ENCODE measurements at regions not wholly inside any gene's neighbourhood (a gene's known extent, or its start where the extent isn't known, plus 50 kb on each side); places are given as distances from the start of the nearest gene placed in this dataset.

- TF ChIP-seq TAF1 (IDR thresholded peaks at IDR 0.05; ENCODE audit: low read depth), result no peak
- TF ChIP-seq REST (IDR thresholded peaks at IDR 0.05; ENCODE audit: low read depth), result no peak
- no peak for TF ChIP-seq FOXM1 (IDR thresholded peaks at IDR 0.05; ENCODE audit: borderline replicate concordance, low read depth)
- TF ChIP-seq EP300 (IDR thresholded peaks at IDR 0.05; ENCODE audit: borderline replicate concordance), result no peak
- TF ChIP-seq MAX (IDR thresholded peaks at IDR 0.05), result no peak
Measured at GRCh38 chr5:173835661-173836060, 52.5 kb upstream of the CPEB4 start.
